GM23338 (cell line): ENCODE measurements at regions not wholly inside any gene's neighbourhood (a gene's known extent, or its start where the extent isn't known, plus 50 kb on each side); places are given as distances from the start of the nearest gene placed in this dataset.

Source experiments
- CREB1 ChIP-seq: fragments of 250-450 bp; sonication (Bioruptor Pico); IDR thresholded peaks from 2 replicates; pipeline ENCODE4 v1.5.0; 2020; ENCODE audit warnings: low read depth, mild to moderate bottlenecking, moderate library complexity
- CTCF ChIP-seq, 2 experiments: fragments of 200-600 bp in 1 of 2; sonication (generic) in 1 of 2; conservative IDR thresholded peaks; 2 replicates each; pipeline versions ENCODE4 v1.5.1 to v1.6.1; 2016 to 2017; ENCODE audit warnings: antibody characterized with exemption in 2 of 2, low read depth in 2 of 2, mild to moderate bottlenecking in 2 of 2, moderate library complexity in 1 of 2
- ETS1 ChIP-seq: IDR thresholded peaks from 2 replicates; pipeline ENCODE4 v1.6.1; 2016; ENCODE audit warnings: antibody characterized with exemption
- EZH2 ChIP-seq: fragments of 200-600 bp; sonication (generic); IDR thresholded peaks from one replicate; pipeline ENCODE4 v1.8.0; 2017; ENCODE audit warnings: antibody characterized with exemption, mild to moderate bottlenecking, low read depth; ENCODE audit not compliant: unreplicated experiment
- EZH2phosphoT487 ChIP-seq: fragments of 200-600 bp; sonication (generic); IDR thresholded peaks from one replicate; pipeline ENCODE4 v1.8.1; 2018; ENCODE audit warnings: antibody characterized with exemption; ENCODE audit not compliant: unreplicated experiment
- JUNB ChIP-seq: IDR thresholded peaks from one replicate; pipeline ENCODE4 v1.6.1; 2016; ENCODE audit warnings: antibody characterized with exemption; ENCODE audit not compliant: unreplicated experiment
- POLR2AphosphoS5 ChIP-seq: IDR thresholded peaks from 2 replicates; pipeline ENCODE4 v1.6.1; 2016; ENCODE audit warnings: antibody characterized with exemption, low read depth
- STAT1 ChIP-seq: IDR thresholded peaks from one replicate; pipeline ENCODE4 v1.6.1; 2016; ENCODE audit warnings: antibody characterized with exemption; ENCODE audit not compliant: unreplicated experiment
- ZNF114 ChIP-seq: fragments of 250-450 bp; sonication (Bioruptor Pico); IDR thresholded peaks from 2 replicates; pipeline ENCODE4 v1.5.0; 2020; ENCODE audit warnings: mild to moderate bottlenecking, moderate library complexity
- TF ChIP-seq, protein P1 (sequence below): IDR thresholded peaks from one replicate; pipeline ENCODE4 v1.6.1; 2018; ENCODE audit warnings: antibody characterized with exemption; ENCODE audit not compliant: unreplicated experiment

DNA sequence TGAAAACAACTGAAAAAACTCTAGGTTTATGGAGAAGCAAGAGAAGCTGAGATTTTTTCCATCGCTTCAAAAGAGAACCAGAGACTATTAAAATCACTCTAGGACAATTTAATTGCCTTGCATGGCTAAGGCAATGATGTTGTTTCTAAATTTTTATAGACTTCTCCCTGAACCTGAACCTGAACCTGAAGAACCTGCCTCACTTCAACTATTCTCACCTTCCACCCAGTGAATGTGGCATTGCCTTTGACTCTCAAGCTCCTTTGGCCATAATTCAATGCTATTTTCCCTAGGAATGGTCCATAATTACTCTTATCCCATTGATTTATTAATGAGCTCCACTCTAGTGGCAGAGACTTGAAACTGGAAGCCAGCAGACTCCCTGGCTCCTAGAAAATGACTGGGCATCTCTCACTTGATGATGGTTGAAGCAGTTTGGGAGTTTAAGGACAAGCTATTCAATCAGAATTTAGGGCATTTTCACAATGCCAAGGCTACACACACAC is 303.8 kb upstream of the UBE2E3 start:
- no peak for TF ChIP-seq JUNB
- no peak for TF ChIP-seq CTCF (conservative IDR thresholded peaks at IDR 0.05; ENCODE audit: low read depth in 2 of 2)
- no peak for TF ChIP-seq ETS1
- no peak for TF ChIP-seq EZH2phosphoT487
- TF ChIP-seq, protein P1, sequence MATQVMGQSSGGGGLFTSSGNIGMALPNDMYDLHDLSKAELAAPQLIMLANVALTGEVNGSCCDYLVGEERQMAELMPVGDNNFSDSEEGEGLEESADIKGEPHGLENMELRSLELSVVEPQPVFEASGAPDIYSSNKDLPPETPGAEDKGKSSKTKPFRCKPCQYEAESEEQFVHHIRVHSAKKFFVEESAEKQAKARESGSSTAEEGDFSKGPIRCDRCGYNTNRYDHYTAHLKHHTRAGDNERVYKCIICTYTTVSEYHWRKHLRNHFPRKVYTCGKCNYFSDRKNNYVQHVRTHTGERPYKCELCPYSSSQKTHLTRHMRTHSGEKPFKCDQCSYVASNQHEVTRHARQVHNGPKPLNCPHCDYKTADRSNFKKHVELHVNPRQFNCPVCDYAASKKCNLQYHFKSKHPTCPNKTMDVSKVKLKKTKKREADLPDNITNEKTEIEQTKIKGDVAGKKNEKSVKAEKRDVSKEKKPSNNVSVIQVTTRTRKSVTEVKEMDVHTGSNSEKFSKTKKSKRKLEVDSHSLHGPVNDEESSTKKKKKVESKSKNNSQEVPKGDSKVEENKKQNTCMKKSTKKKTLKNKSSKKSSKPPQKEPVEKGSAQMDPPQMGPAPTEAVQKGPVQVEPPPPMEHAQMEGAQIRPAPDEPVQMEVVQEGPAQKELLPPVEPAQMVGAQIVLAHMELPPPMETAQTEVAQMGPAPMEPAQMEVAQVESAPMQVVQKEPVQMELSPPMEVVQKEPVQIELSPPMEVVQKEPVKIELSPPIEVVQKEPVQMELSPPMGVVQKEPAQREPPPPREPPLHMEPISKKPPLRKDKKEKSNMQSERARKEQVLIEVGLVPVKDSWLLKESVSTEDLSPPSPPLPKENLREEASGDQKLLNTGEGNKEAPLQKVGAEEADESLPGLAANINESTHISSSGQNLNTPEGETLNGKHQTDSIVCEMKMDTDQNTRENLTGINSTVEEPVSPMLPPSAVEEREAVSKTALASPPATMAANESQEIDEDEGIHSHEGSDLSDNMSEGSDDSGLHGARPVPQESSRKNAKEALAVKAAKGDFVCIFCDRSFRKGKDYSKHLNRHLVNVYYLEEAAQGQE: no peak
- TF ChIP-seq EZH2: no peak
- TF ChIP-seq POLR2AphosphoS5: no peak
- TF ChIP-seq STAT1: no peak
- no peak for TF ChIP-seq CREB1 (CRISPR knock-in tag)
- no peak for TF ChIP-seq ZNF114 (CRISPR knock-in tag)
